NCI-H748 (cell line): ENCODE measurements at regions not wholly inside any gene's neighbourhood (a gene's known extent, or its start where the extent isn't known, plus 50 kb on each side); places are given as distances from the start of the nearest gene placed in this dataset.
"Not testable (repeated sequence)": the region's sequence is repeated elsewhere in the genome, so short reads cannot be mapped to it uniquely, and the experiment has no call there.

Source experiments
- DNase-seq: peaks from one replicate; lab custom pipeline; 2025; ENCODE audit not compliant: unreplicated experiment; lab: John Stamatoyannopoulos, UW

GRCh38 chr13:58964048-58964447, 1199.7 kb downstream of the DIAPH3 start:
- DNase-seq, result no peak

GRCh38 chr13:58977085-58977484, 1186.6 kb downstream of the DIAPH3 start:
- DNase-seq, result no peak

- peak; percentile 52 for DNase-seq
Observed at GRCh38 chr13:58978331-58978730, 1185.4 kb downstream of the DIAPH3 start.

- DNase-seq, result no peak
Observed at GRCh38 chr13:58979851-58980250, 1183.9 kb downstream of the DIAPH3 start.

GRCh38 chr13:58985845-58986244, 1177.9 kb downstream of the DIAPH3 start:
- no peak for DNase-seq

- no peak for DNase-seq
Observed at GRCh38 chr13:58989556-58989955, 1174.2 kb downstream of the DIAPH3 start.

GRCh38 chr13:58991826-58992477, 1171.8 kb downstream of the DIAPH3 start:
- no peak for DNase-seq

GRCh38 chr13:58992478-58993042, 1171.2 kb downstream of the DIAPH3 start:
- DNase-seq, result no peak

- DNase-seq, result no peak
Observed at GRCh38 chr13:58994077-58994476, 1169.7 kb downstream of the DIAPH3 start.

- DNase-seq, result peak; percentile 31
Observed at GRCh38 chr13:58994777-58995176, 1169.0 kb downstream of the DIAPH3 start.

GRCh38 chr13:58998716-58999115, 1165.0 kb downstream of the DIAPH3 start:
- no peak for DNase-seq

- DNase-seq, result no peak
Observed at GRCh38 chr13:58999851-59000250, 1163.9 kb downstream of the DIAPH3 start.

GRCh38 chr13:59000770-59001169, 1163.0 kb downstream of the DIAPH3 start:
- DNase-seq, result no peak

GRCh38 chr13:59012731-59013130, 1151.0 kb downstream of the DIAPH3 start:
- DNase-seq, result no peak

- no peak for DNase-seq
Observed at GRCh38 chr13:59016250-59016649, 1147.5 kb downstream of the DIAPH3 start.

- DNase-seq, result no peak
Observed at GRCh38 chr13:59024434-59024833, 1139.3 kb downstream of the DIAPH3 start.

- peak; percentile 15 for DNase-seq
Observed at GRCh38 chr13:59034198-59034597, 1129.5 kb downstream of the DIAPH3 start.

- peak; percentile 54 for DNase-seq
Observed at GRCh38 chr13:59038824-59039223, 1124.9 kb downstream of the DIAPH3 start.

GRCh38 chr13:59043016-59043415, 1120.7 kb downstream of the DIAPH3 start:
- DNase-seq, result no peak

- DNase-seq, result no peak
Observed at GRCh38 chr13:59047546-59047945, 1116.2 kb downstream of the DIAPH3 start.

- no peak for DNase-seq
Observed at GRCh38 chr13:59061621-59062020, 1102.1 kb downstream of the DIAPH3 start.

- no peak for DNase-seq
Observed at GRCh38 chr13:59064042-59064441, 1099.7 kb downstream of the DIAPH3 start.

- DNase-seq, result not testable (repeated sequence)
Observed at GRCh38 chr13:59076386-59076785, 1087.3 kb downstream of the DIAPH3 start.
